Epithelial cell of proximal tubule (primary cell): ENCODE measurements at regions not wholly inside any gene's neighbourhood (a gene's known extent, or its start where the extent isn't known, plus 50 kb on each side); places are given as distances from the start of the nearest gene placed in this dataset.
A peak's percentile ranks its signal among the peaks of the same experiment; 100 is the strongest.

Source experiments
- DNase-seq: peaks from one replicate; pipeline ENCODE4 v3.0.0-alpha.2; 2011; ENCODE audit warnings: low read depth
- H3K4me3 ChIP-seq: 2 replicates; pipeline ENCODE4 v1.5.1; 2011; ENCODE audit warnings: low read depth, mild to moderate bottlenecking, low read length
- CTCF ChIP-seq: conservative IDR thresholded peaks from 2 replicates; pipeline ENCODE4 v1.5.1; 2012; ENCODE audit warnings: low read depth, mild to moderate bottlenecking, low read length

- TF ChIP-seq CTCF = no peak
- peak; percentile 10 for DNase-seq
- H3K4me3 ChIP-seq = no peak overlapping the region
Observed at GRCh38 chr6:141290941-141291721, 841.6 kb upstream of the GJE1 start.

- no peak for TF ChIP-seq CTCF
- H3K4me3 ChIP-seq = no peak overlapping the region
- DNase-seq = no peak
Observed at GRCh38 chr6:141288947-141289346, 843.8 kb upstream of the GJE1 start.

GRCh38 chr6:141282263-141282662 is 850.5 kb upstream of the GJE1 start:
- DNase-seq = no peak
- no peak for TF ChIP-seq CTCF
- H3K4me3 ChIP-seq = no peak overlapping the region

- no peak for TF ChIP-seq CTCF
- DNase-seq = no peak
Observed at GRCh38 chr6:141269684-141270083, 863.0 kb upstream of the GJE1 start.

GRCh38 chr6:141267420-141267819 is 865.3 kb upstream of the GJE1 start:
- no peak for TF ChIP-seq CTCF
- no peak overlapping the region for H3K4me3 ChIP-seq

More at GRCh38 chr6:141269684-141270083, 863.0 kb upstream of the GJE1 start:
- H3K4me3 ChIP-seq = no peak overlapping the region

GRCh38 chr6:141265756-141266623 is 866.7 kb upstream of the GJE1 start:
- DNase-seq = no peak
- TF ChIP-seq CTCF = no peak
- H3K4me3 ChIP-seq = no peak overlapping the region

More at GRCh38 chr6:141267420-141267819, 865.3 kb upstream of the GJE1 start:
- DNase-seq = no peak
